Choroid plexus epithelial cell (primary cell): ENCODE measurements at regions not wholly inside any gene's neighbourhood (a gene's known extent, or its start where the extent isn't known, plus 50 kb on each side); places are given as distances from the start of the nearest gene placed in this dataset.
"Not testable (repeated sequence)": the region's sequence is repeated elsewhere in the genome, so short reads cannot be mapped to it uniquely, and the experiment has no call there.

Experiments used
- DNase-seq: peaks from one replicate; pipeline ENCODE4 v3.0.0-alpha.2; 2010; ENCODE audit warnings: low read depth
- H3K4me3 ChIP-seq: 2 replicates; pipeline ENCODE4 v1.5.1; 2011; ENCODE audit warnings: low read depth, mild to moderate bottlenecking, control low read depth, low read length, moderate library complexity
- TF ChIP-seq, protein P1 (sequence below): conservative IDR thresholded peaks from 2 replicates; pipeline ENCODE4 v1.5.1; 2011; ENCODE audit warnings: low read depth, mild to moderate bottlenecking, control low read depth, inconsistent platforms, low read length, moderate library complexity

- no peak overlapping the region for H3K4me3 ChIP-seq
- peak; percentile 80 for DNase-seq
- TF ChIP-seq, protein P1, sequence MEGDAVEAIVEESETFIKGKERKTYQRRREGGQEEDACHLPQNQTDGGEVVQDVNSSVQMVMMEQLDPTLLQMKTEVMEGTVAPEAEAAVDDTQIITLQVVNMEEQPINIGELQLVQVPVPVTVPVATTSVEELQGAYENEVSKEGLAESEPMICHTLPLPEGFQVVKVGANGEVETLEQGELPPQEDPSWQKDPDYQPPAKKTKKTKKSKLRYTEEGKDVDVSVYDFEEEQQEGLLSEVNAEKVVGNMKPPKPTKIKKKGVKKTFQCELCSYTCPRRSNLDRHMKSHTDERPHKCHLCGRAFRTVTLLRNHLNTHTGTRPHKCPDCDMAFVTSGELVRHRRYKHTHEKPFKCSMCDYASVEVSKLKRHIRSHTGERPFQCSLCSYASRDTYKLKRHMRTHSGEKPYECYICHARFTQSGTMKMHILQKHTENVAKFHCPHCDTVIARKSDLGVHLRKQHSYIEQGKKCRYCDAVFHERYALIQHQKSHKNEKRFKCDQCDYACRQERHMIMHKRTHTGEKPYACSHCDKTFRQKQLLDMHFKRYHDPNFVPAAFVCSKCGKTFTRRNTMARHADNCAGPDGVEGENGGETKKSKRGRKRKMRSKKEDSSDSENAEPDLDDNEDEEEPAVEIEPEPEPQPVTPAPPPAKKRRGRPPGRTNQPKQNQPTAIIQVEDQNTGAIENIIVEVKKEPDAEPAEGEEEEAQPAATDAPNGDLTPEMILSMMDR: peak; percentile 76
Measured at GRCh38 chr4:112031712-112032328, 113.4 kb upstream of the FAM241A start.

GRCh38 chr4:112036886-112037285 lies 108.4 kb upstream of the FAM241A start:
- DNase-seq: no peak
- H3K4me3 ChIP-seq: no peak overlapping the region
- TF ChIP-seq, protein P1: no peak

DNA sequence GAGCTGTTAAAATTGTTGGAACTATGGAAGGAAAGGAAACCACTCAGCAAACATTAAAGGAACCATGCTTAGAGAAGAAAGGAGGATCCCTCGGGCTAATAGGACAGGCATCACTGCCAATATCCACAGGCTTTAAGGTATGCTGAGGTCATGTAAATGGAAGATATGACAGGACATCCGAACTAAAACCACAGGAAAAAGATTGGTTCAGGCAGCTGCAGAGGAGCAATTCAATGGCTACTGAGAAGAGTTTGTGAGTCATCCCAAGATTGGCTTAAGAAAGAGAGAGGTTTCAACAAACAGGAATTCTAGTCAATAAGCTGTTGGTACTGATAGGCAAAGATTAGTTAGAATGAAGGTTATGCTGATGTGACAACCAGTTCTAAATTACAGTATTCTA lies 106.4 kb upstream of the FAM241A start:
- DNase-seq: peak; percentile 28
- H3K4me3 ChIP-seq: no peak overlapping the region
- TF ChIP-seq, protein P1: no peak

GRCh38 chr4:112049119-112049518 lies 96.1 kb upstream of the FAM241A start:
- not testable (repeated sequence) for DNase-seq

DNA sequence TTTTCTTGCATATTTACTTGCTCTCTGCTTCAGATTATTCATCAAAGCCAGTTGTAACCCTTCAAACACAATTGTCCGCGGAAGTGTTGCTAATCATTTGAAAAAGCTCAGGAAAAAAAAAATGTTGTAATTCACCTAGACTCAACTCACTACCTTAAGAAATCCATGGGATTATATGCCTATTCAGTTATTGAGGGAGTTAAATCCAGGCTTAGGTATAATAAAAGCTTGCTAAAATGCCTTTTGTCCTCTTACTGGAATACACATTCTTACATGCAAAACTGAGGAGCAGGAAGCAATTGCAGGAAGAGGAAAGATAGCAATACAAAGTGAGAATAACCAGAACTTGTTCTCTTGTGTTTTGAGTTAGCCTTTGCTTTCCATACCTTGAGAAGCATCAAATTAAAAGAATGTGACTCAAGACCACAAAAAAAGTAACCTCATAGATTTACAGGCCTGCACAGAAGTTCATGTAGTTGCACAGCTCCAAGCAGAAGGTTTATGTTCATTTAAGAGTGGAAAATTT lies 91.4 kb upstream of the FAM241A start:
- TF ChIP-seq, protein P1: no peak
- DNase-seq: no peak
- no peak overlapping the region for H3K4me3 ChIP-seq

More at GRCh38 chr4:112049119-112049518, 96.1 kb upstream of the FAM241A start:
- H3K4me3 ChIP-seq: not testable (repeated sequence)

DNA sequence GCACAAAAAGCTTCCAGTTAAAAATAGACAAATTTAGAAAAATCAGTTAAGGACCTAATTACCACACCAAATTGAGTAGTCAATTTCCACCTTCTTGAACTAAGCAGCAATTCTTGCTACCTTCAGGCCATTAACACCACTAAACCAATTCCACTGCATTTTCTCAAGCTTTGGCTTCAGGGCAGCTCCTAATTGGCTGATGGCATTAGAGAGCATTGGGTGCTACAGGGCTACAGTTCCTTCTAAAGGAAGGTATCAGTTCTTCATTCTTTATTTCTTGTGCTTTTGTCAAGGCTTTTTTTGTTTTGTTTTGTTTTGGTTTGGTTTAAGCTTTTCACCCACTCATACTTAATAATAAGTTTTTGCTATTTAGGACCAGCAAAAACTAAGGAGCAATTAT lies 90.2 kb upstream of the FAM241A start:
- no peak for DNase-seq
- TF ChIP-seq, protein P1: no peak
- no peak overlapping the region for H3K4me3 ChIP-seq

DNA sequence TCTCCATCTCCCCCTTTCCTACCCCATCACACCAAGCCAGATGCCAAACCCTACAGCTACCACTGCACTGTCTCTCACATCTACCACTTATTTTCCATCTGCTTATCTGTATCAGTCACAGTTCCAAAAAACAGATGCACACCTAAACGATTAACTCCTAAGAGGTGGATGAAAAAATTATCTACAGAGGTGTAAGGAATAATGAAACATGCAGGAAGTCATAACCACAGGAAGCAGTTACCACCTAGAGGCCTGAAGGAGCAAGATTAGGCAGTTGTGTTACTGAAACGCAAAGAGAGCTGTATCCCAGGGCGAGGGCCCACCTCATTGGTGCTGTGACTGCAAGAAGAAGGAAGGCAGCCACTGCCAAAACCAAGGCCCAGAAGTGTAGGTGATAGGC lies 87.8 kb upstream of the FAM241A start:
- TF ChIP-seq, protein P1: no peak
- no peak for DNase-seq
- no peak overlapping the region for H3K4me3 ChIP-seq
